ENCODE measurements at regions not wholly inside any gene's neighbourhood (a gene's known extent, or its start where the extent isn't known, plus 50 kb on each side); places are given as distances from the start of the nearest gene placed in this dataset.

GRCh38 chr2:223182356-223182755 is 130.4 kb downstream of the KCNE4 start:
- TF ChIP-seq TAF1 (IDR thresholded peaks at IDR 0.05; ENCODE audit: borderline replicate concordance, low read depth, low read length): no peak
- no peak for TF ChIP-seq USF1 (IDR thresholded peaks at IDR 0.05; ENCODE audit: borderline replicate concordance, low read depth)
- no peak for TF ChIP-seq FOSL2 (IDR thresholded peaks at IDR 0.05; ENCODE audit: borderline replicate concordance, low read depth)
- TF ChIP-seq CTCF (IDR thresholded peaks at IDR 0.05): no peak
- no peak for TF ChIP-seq TCF12 (IDR thresholded peaks at IDR 0.05)

Measured in SK-N-SH (cell line).